ENCODE measurements at regions not wholly inside any gene's neighbourhood (a gene's known extent, or its start where the extent isn't known, plus 50 kb on each side); places are given as distances from the start of the nearest gene placed in this dataset.

DNA sequence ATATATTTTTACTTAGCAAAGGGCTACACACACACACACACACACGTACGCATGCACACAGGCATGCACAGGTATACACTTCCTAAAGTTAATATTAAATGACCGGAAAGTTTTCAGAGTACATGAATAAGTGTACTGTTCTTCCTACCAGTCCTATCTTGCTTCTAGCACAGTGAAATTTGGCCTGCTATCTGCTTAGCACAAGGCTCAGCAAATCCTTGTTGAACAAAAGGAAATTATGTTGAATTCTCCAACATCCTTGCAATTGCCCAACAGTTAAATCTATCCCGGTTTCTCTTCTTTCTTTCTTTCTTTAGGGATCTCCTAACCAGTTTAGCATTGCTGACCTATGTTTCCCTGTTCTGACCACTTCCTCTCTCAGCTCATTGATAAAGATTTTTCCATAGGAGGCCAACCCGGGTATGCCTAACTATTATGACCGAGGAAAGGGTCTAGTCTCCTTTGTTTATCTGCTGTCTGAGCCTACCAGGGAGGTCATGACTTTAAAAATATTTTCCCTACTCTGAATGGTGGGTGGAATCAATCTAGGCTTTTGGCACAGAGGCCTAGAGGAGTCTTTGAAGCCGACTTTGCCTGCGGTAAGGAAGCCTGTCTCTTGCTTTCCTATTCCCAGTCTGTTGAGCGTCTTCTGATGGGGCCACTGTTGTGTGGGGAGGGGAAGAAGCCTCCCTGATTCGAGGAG is 400.7 kb downstream of the HRH4 start:
- TF ChIP-seq Cebpa-rat (IDR thresholded peaks at IDR 0.05), result no peak
- Histone ChIP-seq H3K36me3 (no peaks in the 10 kb centered on the region), H4K20me1 (no peaks in the 10 kb centered on the region), H3K27me3 (no peaks in the 10 kb centered on the region), H3K4me2 (no peak overlapping the region), H3K9me3 (no peaks in the 10 kb centered on the region), H3K27ac (no peak overlapping the region), H3K4me3 (no peak overlapping the region), H3K4me1 (no peaks in the 10 kb centered on the region), H3K9ac (no peak overlapping the region)

DNA sequence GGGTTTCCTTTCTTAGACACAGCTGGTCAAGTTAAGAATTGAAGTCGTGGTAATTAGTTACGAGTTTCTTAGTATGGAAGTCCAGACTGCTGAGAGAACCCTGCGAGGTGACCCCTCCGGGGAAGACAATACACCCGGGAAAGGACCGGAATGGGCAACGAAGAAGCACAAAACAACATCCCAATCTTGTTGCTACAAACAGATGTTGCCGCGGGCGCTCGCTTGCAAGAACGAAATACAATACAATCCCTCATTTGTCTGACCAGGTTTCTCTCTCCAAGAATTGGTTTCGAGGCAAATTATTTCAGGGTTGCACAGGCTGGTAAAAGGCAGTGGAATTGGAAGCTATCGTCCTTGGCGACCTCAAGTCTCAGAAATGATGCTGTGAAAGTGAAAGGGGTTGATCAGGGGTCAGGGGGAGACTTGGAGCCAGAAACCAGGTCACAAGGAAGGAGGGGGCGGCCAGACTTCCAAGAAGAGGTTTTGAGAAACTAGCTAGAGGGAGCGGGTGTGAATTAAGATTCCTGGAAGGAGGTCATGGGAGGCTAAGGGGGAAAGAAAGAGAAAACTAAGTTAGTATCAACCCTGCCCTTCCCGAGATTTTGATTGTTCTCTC is 401.9 kb downstream of the HRH4 start:
- Histone ChIP-seq H3K4me2 (no peak overlapping the region), H3K4me1 (no peaks in the 10 kb centered on the region), H3K9me3 (no peaks in the 10 kb centered on the region), H3K27ac (no peak overlapping the region), H3K36me3 (no peaks in the 10 kb centered on the region), H3K4me3 (no peak overlapping the region), H3K9ac (no peak overlapping the region), H3K27me3 (no peaks in the 10 kb centered on the region), H4K20me1 (no peaks in the 10 kb centered on the region)
- TF ChIP-seq Cebpa-rat (IDR thresholded peaks at IDR 0.05), result no peak

DNA sequence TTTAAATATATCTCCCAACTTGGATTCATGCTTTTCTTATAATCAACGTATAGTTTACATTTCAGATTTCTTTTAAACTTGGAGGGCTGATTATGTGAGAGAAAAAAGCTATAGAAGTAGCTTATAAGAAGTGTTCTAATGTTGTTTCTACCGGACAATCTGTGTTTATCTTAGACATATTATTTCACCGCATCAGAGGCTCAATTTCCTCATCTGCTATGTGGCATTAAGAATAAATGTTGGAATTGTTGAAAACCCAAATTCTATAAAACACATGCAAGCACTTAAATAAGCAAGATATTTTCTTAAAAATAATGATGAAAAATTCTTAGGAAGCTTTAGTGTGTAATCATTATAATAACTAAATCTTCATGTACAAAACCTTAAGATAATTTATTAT is 407.9 kb downstream of the HRH4 start:
- TF ChIP-seq Cebpa-rat (IDR thresholded peaks at IDR 0.05), result no peak
- H3K36me3 ChIP-seq, result no peaks in the 10 kb centered on the region
- H3K27me3 ChIP-seq, result no peaks in the 10 kb centered on the region
- H4K20me1 ChIP-seq, result no peaks in the 10 kb centered on the region
- no peak overlapping the region for H3K4me3 ChIP-seq
- H3K9me3 ChIP-seq, result no peaks in the 10 kb centered on the region
- H3K27ac ChIP-seq, result no peak overlapping the region
- H3K4me1 ChIP-seq, result no peaks in the 10 kb centered on the region
- no peak overlapping the region for H3K9ac ChIP-seq
- H3K4me2 ChIP-seq, result no peak overlapping the region

DNA sequence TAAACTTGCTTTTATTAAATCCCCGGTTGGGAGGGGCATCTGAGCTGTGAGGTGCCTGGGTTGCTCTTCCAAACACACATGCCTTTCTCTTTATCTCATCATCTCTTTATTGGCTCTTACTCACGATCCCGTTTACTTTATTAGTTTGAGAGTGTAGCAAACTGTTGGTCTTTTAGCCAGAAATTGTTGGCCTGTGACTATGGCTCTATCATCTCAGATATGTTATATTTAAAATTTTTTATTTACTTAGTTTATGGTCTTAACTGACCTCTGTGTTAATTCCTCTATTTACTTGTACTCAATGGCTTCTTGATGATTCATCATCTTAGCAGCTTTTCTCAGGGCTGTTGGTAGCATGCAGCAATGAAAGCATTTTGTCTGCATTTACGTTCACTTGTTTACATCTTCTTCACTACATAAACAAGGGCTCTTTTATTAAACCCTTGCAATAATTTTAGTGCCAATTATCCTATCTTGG is 408.4 kb downstream of the HRH4 start:
- H3K4me2 ChIP-seq, result no peak overlapping the region
- no peak overlapping the region for H3K4me3 ChIP-seq
- H3K36me3 ChIP-seq, result no peaks in the 10 kb centered on the region
- H3K9me3 ChIP-seq, result no peaks in the 10 kb centered on the region
- TF ChIP-seq Cebpa-rat (IDR thresholded peaks at IDR 0.05), result no peak
- H3K4me1 ChIP-seq, result no peaks in the 10 kb centered on the region
- no peak overlapping the region for H3K9ac ChIP-seq
- H4K20me1 ChIP-seq, result no peaks in the 10 kb centered on the region
- no peaks in the 10 kb centered on the region for H3K27me3 ChIP-seq
- no peak overlapping the region for H3K27ac ChIP-seq

DNA sequence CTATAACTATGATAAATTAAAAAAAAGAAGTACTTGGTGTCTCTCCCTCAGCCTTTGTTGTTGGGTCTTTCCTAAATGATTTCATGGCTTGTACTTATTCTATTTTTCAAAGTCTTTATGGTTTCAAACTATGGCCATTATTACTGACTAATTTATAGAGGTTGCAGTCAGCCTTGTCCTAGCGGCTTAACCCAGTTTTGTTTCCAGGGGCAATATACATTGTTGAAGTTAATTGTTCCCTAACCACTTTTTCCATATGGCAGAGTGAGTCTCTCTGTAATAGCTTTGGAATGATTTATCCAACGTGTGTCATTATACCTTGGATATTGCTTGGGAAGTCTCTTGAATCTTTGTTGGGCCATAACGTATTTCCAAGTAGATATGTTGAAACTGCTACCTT is 408.8 kb downstream of the HRH4 start:
- Histone ChIP-seq H3K9ac (no peak overlapping the region), H3K9me3 (no peaks in the 10 kb centered on the region), H3K27me3 (no peaks in the 10 kb centered on the region), H3K4me1 (no peaks in the 10 kb centered on the region), H3K4me3 (no peak overlapping the region), H4K20me1 (no peaks in the 10 kb centered on the region), H3K36me3 (no peaks in the 10 kb centered on the region), H3K4me2 (no peak overlapping the region), H3K27ac (no peak overlapping the region)
- TF ChIP-seq Cebpa-rat (IDR thresholded peaks at IDR 0.05), result no peak

DNA sequence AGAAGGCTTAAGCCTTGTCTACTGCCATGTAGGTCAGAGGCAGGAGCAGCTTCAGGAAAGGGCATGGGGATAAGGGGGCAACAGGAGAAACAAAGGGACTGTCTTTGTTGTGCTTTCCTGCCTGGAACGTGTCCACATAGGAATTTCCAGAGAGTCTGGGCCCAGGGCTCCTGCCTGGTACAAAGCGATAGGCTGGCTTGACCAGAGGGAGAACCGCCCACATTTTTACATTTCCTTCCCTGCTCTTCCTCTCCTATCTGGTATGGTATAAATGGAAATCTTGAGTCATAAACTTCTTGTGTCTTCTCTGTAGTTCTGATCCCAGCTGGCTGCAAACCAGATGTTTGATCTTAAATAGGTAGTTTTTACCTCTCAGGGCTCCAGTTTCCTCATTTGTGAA is 414.8 kb downstream of the HRH4 start:
- no peaks in the 10 kb centered on the region for H4K20me1 ChIP-seq
- no peaks in the 10 kb centered on the region for H3K27me3 ChIP-seq
- H3K4me2 ChIP-seq, result 0 out of 2 replicates have a peak overlapping the region, but pooled peaks have one; percentile 6
- H3K4me3 ChIP-seq, result no peak overlapping the region
- H3K9me3 ChIP-seq, result no peaks in the 10 kb centered on the region
- no peak for TF ChIP-seq Cebpa-rat (IDR thresholded peaks at IDR 0.05)
- H3K9ac ChIP-seq, result no peak overlapping the region
- H3K4me1 ChIP-seq, result peaks cover 11% of the 10 kb centered on the region
- H3K36me3 ChIP-seq, result no peaks in the 10 kb centered on the region
- no peak overlapping the region for H3K27ac ChIP-seq

DNA sequence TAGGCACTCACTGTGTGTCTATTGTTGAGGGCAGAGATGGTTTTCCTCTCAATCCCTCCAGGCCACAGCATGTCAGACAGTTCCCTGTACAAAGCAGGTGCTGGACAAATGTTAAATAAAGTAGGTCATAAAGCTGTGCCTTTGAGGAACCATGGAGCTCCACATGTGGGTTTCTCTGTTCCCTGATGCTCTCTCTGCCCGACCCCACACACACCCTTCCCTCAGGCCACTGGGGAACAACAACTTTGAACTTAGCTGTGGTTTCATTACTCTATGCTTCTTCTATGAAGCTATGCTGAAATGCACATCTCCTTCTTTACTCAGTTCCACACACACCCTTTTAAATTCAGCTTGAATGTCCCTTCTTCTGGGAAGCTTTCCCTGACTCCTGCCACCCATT is 415.3 kb downstream of the HRH4 start:
- H3K27me3 ChIP-seq, result no peaks in the 10 kb centered on the region

DNA sequence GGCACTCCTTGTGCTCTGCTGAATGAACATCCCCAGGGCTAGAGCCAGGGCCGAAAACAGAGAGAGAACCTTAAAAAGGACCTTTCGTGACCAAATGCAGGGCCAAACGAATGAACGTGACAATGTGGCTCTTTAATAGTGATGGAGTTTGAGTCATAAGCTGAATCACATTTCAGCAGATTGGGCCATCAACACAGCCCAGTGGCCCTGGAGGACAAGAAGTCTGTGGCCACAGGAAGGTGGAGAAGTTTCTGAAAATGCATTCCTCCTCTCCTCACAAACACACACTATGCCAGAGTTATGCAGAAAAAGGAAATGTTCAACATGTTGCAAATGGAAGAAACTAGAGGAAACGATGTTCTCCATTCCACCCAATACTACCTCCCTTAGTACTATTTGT is 415.8 kb downstream of the HRH4 start:
- H3K4me3 ChIP-seq, result no peak overlapping the region
- no peaks in the 10 kb centered on the region for H4K20me1 ChIP-seq
- no peak overlapping the region for H3K27ac ChIP-seq
- peaks cover 11% of the 10 kb centered on the region for H3K4me1 ChIP-seq
- H3K27me3 ChIP-seq, result no peaks in the 10 kb centered on the region
- peak overlapping the region; percentile 22; the same call in 1 of the 2 replicates for H3K4me2 ChIP-seq
- TF ChIP-seq Cebpa-rat (IDR thresholded peaks at IDR 0.05), result no peak
- no peaks in the 10 kb centered on the region for H3K9me3 ChIP-seq
- H3K9ac ChIP-seq, result no peak overlapping the region
- H3K36me3 ChIP-seq, result no peaks in the 10 kb centered on the region

More for the DNA sequence above, 415.3 kb downstream of the HRH4 start:
- Histone ChIP-seq H3K4me2 (peak overlapping the region; percentile 22; the same call in 1 of the 2 replicates), H3K9me3 (no peaks in the 10 kb centered on the region), H3K27ac (no peak overlapping the region), H3K9ac (no peak overlapping the region), H3K4me1 (peaks cover 11% of the 10 kb centered on the region), H4K20me1 (no peaks in the 10 kb centered on the region), H3K4me3 (no peak overlapping the region), H3K36me3 (no peaks in the 10 kb centered on the region)
- no peak for TF ChIP-seq Cebpa-rat (IDR thresholded peaks at IDR 0.05)

DNA sequence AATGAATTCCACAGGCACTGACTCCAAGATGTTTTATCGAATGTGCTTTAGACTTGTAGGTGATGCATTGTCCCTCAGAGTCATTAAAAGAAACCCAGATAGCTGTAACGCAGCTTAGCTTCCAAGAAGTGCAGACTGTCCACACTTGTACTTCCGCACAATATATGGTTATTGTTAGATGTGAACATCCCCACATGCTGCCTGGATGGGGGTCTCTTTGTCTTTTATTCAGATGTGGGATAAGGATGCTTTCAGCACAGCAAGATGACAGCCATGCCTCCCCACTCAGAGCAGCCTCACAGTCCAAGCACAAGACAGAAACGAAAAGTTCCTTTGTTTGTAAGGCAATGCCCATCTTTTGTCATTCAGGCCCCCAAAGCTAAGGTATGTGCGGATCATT is 416.6 kb downstream of the HRH4 start:
- H3K9me3 ChIP-seq, result no peaks in the 10 kb centered on the region
- no peak for TF ChIP-seq Cebpa-rat (IDR thresholded peaks at IDR 0.05)
- H3K9ac ChIP-seq, result no peak overlapping the region
- H3K36me3 ChIP-seq, result no peaks in the 10 kb centered on the region
- H3K4me1 ChIP-seq, result peaks cover 11% of the 10 kb centered on the region
- no peak overlapping the region for H3K4me2 ChIP-seq
- no peak overlapping the region for H3K27ac ChIP-seq
- H3K4me3 ChIP-seq, result no peak overlapping the region
- H4K20me1 ChIP-seq, result no peaks in the 10 kb centered on the region
- no peaks in the 10 kb centered on the region for H3K27me3 ChIP-seq

DNA sequence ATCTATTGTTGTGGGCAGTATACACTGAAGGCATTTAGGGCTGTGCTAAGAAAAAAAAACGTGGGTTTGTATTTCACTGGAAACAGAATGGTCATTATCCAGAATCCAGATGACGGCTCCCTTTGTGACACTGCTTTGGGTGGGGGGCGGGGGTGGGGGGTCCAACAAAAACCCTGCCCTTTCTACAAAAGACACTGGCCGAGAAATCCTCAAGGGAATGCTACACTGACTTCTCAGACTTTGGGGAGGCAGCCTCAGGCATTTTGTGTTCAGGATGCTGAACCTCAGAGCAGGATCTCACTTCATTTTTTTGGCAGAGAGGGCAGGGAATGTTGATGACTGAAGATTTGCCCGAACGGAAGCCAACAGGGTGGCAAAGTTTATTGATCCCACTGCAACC is 417.1 kb downstream of the HRH4 start:
- no peak for TF ChIP-seq Cebpa-rat (IDR thresholded peaks at IDR 0.05)
- Histone ChIP-seq H3K9ac (no peak overlapping the region), H3K4me2 (no peak overlapping the region), H3K4me3 (no peak overlapping the region), H3K36me3 (no peaks in the 10 kb centered on the region), H3K27me3 (no peaks in the 10 kb centered on the region), H3K9me3 (no peaks in the 10 kb centered on the region), H3K4me1 (peaks cover 11% of the 10 kb centered on the region), H3K27ac (no peak overlapping the region), H4K20me1 (no peaks in the 10 kb centered on the region)

Data from BLaER1 (cell line).